HFF-Myc (cell line): ENCODE measurements at regions not wholly inside any gene's neighbourhood (a gene's known extent, or its start where the extent isn't known, plus 50 kb on each side); places are given as distances from the start of the nearest gene placed in this dataset.

Experiments
- DNase-seq: peaks from one replicate; pipeline ENCODE4 v3.0.0-alpha.2; 2011; ENCODE audit warnings: low read depth; ENCODE audit errors: extremely low read depth
- H3K4me3 ChIP-seq: replicated peaks from 2 replicates; pipeline ENCODE4 v1.5.1; 2011; ENCODE audit warnings: low read depth, mild to moderate bottlenecking, control low read depth, low read length
- TF ChIP-seq, protein P1 (sequence below): IDR thresholded peaks from 2 replicates; pipeline ENCODE4 v1.5.1; 2012; ENCODE audit warnings: mild to moderate bottlenecking, low read depth, low read length, control low read depth; ENCODE audit errors: missing control alignments

DNA sequence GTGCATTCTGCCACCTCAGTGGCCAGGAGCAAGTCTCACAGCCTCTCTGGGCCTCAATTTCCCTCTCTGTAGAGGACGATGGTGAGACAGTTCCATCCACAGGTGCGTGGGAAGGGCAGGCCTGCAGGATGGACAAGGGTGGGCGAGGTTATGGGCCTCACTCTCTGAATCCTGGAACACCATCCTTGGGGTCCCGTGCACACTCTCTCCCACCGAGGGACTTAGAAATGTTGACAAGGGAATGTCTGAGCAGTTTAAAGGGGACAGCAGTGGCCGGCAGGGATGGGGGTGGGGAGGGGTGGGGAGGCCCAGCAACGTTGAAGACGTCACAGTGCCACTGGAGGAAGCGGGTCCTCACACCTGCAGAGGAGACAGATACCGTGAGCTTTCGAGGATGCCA, 111.5 kb downstream of the FOXL3 start:
- TF ChIP-seq, protein P1, sequence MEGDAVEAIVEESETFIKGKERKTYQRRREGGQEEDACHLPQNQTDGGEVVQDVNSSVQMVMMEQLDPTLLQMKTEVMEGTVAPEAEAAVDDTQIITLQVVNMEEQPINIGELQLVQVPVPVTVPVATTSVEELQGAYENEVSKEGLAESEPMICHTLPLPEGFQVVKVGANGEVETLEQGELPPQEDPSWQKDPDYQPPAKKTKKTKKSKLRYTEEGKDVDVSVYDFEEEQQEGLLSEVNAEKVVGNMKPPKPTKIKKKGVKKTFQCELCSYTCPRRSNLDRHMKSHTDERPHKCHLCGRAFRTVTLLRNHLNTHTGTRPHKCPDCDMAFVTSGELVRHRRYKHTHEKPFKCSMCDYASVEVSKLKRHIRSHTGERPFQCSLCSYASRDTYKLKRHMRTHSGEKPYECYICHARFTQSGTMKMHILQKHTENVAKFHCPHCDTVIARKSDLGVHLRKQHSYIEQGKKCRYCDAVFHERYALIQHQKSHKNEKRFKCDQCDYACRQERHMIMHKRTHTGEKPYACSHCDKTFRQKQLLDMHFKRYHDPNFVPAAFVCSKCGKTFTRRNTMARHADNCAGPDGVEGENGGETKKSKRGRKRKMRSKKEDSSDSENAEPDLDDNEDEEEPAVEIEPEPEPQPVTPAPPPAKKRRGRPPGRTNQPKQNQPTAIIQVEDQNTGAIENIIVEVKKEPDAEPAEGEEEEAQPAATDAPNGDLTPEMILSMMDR: no peak
- DNase-seq: no peak

DNA sequence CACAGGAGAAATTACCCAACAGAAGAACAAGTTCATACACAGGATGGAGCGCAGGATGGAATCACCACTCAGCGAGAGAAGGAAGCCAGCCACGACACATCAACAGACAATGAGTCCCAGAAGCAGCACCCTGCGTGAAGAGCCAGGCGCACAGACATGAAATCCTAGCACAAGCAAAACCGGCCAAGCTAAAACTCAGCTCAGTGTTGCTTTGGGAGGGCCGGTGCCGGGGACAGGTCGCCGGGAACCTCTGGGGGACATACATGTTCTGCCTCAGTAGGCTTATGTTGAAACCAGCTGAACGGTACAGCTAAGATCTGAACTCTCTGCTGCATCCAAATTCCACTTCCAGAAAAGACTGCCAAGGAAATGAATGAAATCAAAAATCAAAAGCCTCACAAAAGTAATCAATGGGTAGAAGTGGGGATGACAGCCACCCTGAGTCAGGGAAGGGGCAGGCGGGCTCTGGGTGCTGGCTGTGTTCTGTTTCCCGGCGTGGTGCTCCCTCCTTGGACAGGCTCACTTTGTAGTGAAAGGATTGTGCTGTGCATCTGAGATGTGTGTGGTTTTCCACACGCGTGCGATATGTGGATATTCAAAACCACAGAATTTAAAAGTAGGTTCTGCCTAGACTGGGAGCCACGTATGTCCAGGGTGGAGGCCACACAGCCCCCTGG, 114.7 kb downstream of the PDGFA start:
- no peak for DNase-seq
- H3K4me3 ChIP-seq: no peak overlapping the region
- TF ChIP-seq, protein P1: no peak

More for the DNA sequence above, 111.5 kb downstream of the FOXL3 start:
- no peak overlapping the region for H3K4me3 ChIP-seq

DNA sequence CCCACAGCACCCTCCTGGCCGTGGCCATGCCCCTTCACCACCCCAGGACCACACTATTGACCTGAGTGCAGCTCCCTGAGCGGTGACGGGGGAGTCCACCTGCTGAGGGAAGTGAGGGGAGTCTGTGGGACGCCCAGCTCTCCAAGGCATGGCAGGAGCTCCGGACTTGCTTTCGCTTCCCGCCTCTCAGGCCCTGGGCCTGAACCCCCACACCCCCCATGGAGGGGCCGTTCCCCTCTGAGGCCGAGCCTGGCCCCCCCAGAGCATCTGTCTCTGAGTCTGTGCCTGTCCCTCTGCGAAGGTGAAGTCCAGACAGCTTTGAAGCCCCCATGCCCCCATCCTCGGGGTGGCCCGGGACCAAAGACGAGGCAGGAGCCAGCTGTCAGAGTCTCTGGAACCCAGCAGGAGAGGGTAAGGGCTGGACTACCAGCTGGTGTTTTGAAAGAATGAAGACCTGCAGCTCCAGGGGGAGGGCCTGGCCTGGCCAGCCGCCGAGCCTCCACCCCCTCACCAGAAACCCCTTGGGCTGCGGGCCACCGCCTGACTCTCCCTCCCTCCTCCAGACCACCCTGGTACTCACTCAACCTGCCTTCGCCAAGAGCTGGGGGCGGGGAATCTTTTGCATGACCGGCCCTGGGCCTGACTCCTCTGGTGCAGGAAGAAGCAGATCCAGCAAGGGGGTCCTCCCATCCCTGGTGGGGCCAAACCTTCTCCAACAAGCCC, 114.0 kb downstream of the PDGFA start:
- TF ChIP-seq, protein P1: no peak
- no peak overlapping the region for H3K4me3 ChIP-seq
- no peak for DNase-seq

DNA sequence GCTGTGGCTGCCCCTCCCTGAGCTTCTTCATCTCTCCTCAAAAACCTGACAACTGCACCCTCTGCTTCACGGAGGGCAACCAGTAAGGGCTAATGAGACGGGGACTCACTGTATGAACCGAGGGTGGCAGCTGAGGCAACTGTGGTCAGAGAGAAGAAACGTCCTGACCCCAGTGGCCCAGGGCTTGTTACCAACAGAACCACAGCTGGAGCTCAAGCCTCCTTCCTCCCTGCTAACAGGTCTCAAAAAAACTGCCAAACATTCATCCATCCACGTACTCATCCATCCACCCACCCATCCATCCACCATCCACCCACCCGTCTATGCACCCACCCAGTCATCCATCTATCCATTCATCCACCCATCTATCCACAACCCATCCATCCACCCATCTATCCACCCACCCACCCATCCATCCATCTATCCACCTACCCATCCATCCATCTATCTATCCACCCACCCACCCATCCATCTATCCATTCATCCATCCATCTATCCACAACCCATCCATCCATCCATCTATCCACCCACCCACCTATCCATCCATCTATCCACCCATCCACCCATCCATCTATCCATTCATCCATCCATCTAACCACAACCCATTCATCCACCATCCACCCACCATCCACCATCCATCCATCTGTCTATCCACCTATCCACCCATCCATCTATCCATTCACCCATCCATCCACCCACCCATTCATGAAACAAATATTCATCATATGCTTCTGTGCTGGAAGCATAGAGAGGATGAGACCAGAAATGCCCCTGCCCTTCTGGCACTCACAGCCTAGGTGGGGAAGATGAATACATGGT, 111.7 kb downstream of the PDGFA start:
- no peak for DNase-seq
- TF ChIP-seq, protein P1: no peak
- no peak overlapping the region for H3K4me3 ChIP-seq

DNA sequence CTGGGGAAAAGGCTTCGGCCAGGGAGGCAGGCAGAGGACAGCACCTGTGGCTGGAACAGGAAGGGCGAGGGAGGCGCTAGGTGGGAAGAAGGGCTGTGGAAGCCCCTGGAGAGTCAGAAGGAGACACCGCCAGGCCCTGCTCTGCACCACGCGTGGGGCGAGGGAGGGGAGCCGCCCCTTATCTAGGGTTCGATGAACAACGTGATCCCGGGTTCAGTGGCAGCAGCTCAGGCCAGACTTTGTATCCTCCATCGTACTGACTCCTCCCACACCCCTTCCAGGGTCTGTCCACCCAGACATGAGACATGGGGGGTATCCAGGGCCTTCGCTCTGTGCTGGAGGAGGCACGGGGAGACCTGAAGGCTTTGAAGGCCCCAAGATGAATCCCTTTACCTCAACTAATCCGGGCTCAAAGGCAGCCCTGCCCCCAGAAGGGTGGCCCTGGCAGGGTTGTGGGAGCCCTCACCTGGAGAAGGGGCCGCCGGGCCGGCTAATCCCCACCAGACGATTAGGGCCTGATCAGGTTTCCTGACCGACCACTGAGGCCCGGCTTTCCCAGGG, 110.8 kb downstream of the PDGFA start:
- TF ChIP-seq, protein P1: no peak
- DNase-seq: no peak
- no peak overlapping the region for H3K4me3 ChIP-seq
